Osteoblast (primary cell): ENCODE measurements at regions not wholly inside any gene's neighbourhood (a gene's known extent, or its start where the extent isn't known, plus 50 kb on each side); places are given as distances from the start of the nearest gene placed in this dataset.

Experiments used
- DNase-seq: peaks from one replicate; pipeline ENCODE4 v3.0.0; 2011; ENCODE audit warnings: low spot score, mixed read lengths; ENCODE audit not compliant: insufficient read length; ENCODE audit errors: missing footprints
- H2AFZ ChIP-seq: 2 replicates; pipeline ENCODE4 v1.6.0; 2011; ENCODE audit warnings: mild to moderate bottlenecking, low read length
- H3K27ac ChIP-seq: 2 replicates; pipeline ENCODE4 v1.5.1; 2011; ENCODE audit warnings: mild to moderate bottlenecking, low read depth, low read length, moderate library complexity
- H3K27me3 ChIP-seq: 2 replicates; pipeline ENCODE4 v1.6.0; 2012; ENCODE audit warnings: mild to moderate bottlenecking, control low read depth, inconsistent platforms, low read length, moderate library complexity; ENCODE audit not compliant: insufficient read depth
- H3K36me3 ChIP-seq: 2 replicates; pipeline ENCODE4 v1.5.1; 2011; ENCODE audit warnings: mild to moderate bottlenecking, low read length, control low read depth, moderate library complexity; ENCODE audit not compliant: insufficient read depth
- H3K4me1 ChIP-seq: 2 replicates; pipeline ENCODE4 v1.5.1; 2011; ENCODE audit warnings: mild to moderate bottlenecking, low read length, control low read depth, moderate library complexity; ENCODE audit not compliant: insufficient read depth
- H3K4me2 ChIP-seq: 2 replicates; pipeline ENCODE4 v1.6.0; 2011; ENCODE audit warnings: mild to moderate bottlenecking, low read length; ENCODE audit not compliant: insufficient read depth
- H3K4me3 ChIP-seq: fragments of 200-600 bp; sonication (generic); 3 replicates; pipeline ENCODE4 v1.5.1; 2012; ENCODE audit warnings: mild to moderate bottlenecking, low read length, inconsistent platforms; ENCODE audit not compliant: insufficient read depth
- H3K79me2 ChIP-seq: 2 replicates; pipeline ENCODE4 v1.6.0; 2012; ENCODE audit warnings: mild to moderate bottlenecking, low read length, control low read depth, inconsistent platforms; ENCODE audit not compliant: insufficient read depth
- H3K9me3 ChIP-seq: 2 replicates; pipeline ENCODE4 v1.5.1; 2011; ENCODE audit warnings: low read depth, low read length, control low read depth
- H4K20me1 ChIP-seq: 2 replicates; pipeline ENCODE4 v1.6.0; 2012; ENCODE audit warnings: mild to moderate bottlenecking, low read length, control low read depth; ENCODE audit not compliant: insufficient read depth
- TF ChIP-seq, protein P1 (sequence below): IDR thresholded peaks from 2 replicates; pipeline ENCODE4 v1.5.1; 2011; ENCODE audit warnings: mild to moderate bottlenecking, low read depth, low read length, moderate library complexity; ENCODE audit errors: extremely low read depth

DNA sequence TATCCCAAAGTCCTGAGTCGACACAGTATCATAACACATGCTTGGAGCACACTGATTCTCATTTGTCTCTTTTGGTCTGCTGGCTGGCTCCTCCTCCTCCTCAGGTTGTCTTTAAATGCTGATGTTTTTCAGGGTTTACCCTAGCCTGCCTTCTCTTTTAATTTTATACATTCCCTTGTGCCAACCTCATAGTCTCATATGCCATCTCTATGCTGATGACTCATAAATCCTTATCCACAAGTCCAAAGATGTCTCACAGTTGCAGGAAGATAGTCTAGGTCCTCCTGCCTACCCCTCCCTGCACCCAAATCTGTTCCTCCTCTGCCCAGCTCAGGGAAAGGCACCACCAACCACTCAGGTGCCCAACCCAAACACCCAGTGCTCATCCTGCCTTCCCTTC lies 108.3 kb downstream of the SIPA1L2 start:
- Histone ChIP-seq H3K27ac (no peak overlapping the region), H3K79me2 (no peaks in the 10 kb centered on the region), H3K4me2 (no peak overlapping the region), H3K4me1 (peaks cover 7% of the 10 kb centered on the region), H3K4me3 (no peak overlapping the region), H3K27me3 (no peaks in the 10 kb centered on the region), H3K9me3 (no peaks in the 10 kb centered on the region), H4K20me1 (no peaks in the 10 kb centered on the region), H3K36me3 (no peaks in the 10 kb centered on the region), H2AFZ (no peak overlapping the region)
- no peak for DNase-seq
- TF ChIP-seq, protein P1, sequence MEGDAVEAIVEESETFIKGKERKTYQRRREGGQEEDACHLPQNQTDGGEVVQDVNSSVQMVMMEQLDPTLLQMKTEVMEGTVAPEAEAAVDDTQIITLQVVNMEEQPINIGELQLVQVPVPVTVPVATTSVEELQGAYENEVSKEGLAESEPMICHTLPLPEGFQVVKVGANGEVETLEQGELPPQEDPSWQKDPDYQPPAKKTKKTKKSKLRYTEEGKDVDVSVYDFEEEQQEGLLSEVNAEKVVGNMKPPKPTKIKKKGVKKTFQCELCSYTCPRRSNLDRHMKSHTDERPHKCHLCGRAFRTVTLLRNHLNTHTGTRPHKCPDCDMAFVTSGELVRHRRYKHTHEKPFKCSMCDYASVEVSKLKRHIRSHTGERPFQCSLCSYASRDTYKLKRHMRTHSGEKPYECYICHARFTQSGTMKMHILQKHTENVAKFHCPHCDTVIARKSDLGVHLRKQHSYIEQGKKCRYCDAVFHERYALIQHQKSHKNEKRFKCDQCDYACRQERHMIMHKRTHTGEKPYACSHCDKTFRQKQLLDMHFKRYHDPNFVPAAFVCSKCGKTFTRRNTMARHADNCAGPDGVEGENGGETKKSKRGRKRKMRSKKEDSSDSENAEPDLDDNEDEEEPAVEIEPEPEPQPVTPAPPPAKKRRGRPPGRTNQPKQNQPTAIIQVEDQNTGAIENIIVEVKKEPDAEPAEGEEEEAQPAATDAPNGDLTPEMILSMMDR = no peak

DNA sequence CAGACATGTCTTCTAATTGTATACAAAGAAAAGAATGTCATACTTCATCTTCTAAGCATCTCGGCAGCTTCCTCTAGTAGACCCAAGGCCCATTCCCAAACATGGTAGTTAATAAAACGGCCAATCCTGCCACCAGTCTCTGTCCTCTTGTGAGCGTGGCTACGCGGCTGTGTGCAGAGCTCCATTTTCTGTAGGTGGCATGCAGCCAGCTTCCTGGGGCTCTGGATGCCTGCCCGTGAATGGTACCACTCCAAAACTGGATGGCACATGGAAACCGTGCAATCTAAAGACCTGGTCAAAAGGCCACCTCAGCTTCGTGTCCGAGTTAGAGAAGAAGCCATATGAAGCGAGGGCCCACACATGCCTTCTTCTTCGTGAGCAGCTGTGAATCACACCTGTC lies 110.7 kb downstream of the SIPA1L2 start:
- no peak for DNase-seq
- no peaks in the 10 kb centered on the region for H4K20me1 ChIP-seq
- no peak overlapping the region for H2AFZ ChIP-seq
- peaks cover 5% of the 10 kb centered on the region for H3K4me1 ChIP-seq
- no peak overlapping the region for H3K27ac ChIP-seq
- no peak overlapping the region for H3K4me3 ChIP-seq
- no peaks in the 10 kb centered on the region for H3K27me3 ChIP-seq
- no peaks in the 10 kb centered on the region for H3K36me3 ChIP-seq
- H3K9me3 ChIP-seq = no peaks in the 10 kb centered on the region
- H3K79me2 ChIP-seq = no peaks in the 10 kb centered on the region
- TF ChIP-seq, protein P1 = no peak
- no peak overlapping the region for H3K4me2 ChIP-seq

DNA sequence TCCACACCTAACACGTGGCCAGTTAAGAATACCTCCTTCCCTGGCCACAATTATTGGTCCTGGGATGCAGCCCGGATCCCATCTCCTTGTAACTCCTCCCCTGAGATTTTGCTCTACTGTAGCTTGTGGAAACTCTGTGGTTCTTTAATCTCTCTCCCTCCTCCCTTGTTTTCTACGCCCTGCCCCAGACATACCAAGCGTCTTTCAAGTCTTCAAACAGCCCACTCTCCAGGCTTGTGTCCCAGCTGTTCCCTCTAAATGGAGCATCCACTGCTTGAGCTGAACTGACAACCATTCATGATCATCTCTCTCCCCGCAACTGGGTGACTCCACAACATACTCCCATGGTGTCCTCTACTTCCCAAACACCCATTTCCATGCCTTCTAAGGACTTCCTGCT lies 111.6 kb downstream of the SIPA1L2 start:
- Histone ChIP-seq H3K36me3 (no peaks in the 10 kb centered on the region), H3K4me2 (no peak overlapping the region), H3K79me2 (no peaks in the 10 kb centered on the region), H3K4me3 (no peak overlapping the region), H3K9me3 (no peaks in the 10 kb centered on the region), H3K27me3 (no peaks in the 10 kb centered on the region), H3K27ac (no peak overlapping the region), H4K20me1 (no peaks in the 10 kb centered on the region), H3K4me1 (no peaks in the 10 kb centered on the region), H2AFZ (no peak overlapping the region)
- TF ChIP-seq, protein P1 = no peak
- DNase-seq = no peak

DNA sequence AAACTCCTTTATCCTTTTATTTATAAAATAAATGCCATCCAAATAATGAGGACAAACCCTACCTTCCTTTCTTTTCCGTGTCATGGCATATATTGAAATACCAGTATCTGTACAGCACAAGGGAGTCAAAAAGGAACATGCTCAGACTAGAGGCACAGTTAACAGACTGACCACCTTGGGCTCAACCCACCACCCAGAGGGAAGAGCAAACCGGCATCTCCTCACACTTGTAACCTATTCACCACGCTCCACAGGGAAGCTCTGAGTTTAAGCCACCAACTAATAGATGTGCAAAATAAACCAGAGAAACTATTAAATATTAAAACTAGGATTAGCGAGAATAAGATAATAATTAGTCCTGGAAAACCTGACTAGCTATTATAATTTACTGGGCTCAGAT lies 112.7 kb downstream of the SIPA1L2 start:
- H2AFZ ChIP-seq = no peak overlapping the region
- no peak overlapping the region for H3K4me2 ChIP-seq
- H3K27me3 ChIP-seq = no peaks in the 10 kb centered on the region
- no peaks in the 10 kb centered on the region for H3K79me2 ChIP-seq
- no peak overlapping the region for H3K4me3 ChIP-seq
- no peak for DNase-seq
- H3K36me3 ChIP-seq = no peaks in the 10 kb centered on the region
- no peaks in the 10 kb centered on the region for H3K4me1 ChIP-seq
- TF ChIP-seq, protein P1 = no peak
- H4K20me1 ChIP-seq = no peaks in the 10 kb centered on the region
- no peak overlapping the region for H3K27ac ChIP-seq
- no peaks in the 10 kb centered on the region for H3K9me3 ChIP-seq
